SU-DHL-6 (cell line): ENCODE measurements at regions not wholly inside any gene's neighbourhood (a gene's known extent, or its start where the extent isn't known, plus 50 kb on each side); places are given as distances from the start of the nearest gene placed in this dataset.

Experiments used
- EZH2phosphoT487 ChIP-seq: fragments of 200-600 bp; sonication (generic), shearing (Covaris generic); conservative IDR thresholded peaks from 2 replicates; pipeline ENCODE4 v1.6.1; 2018; ENCODE audit warnings: mild to moderate bottlenecking, antibody characterized with exemption, low read length, moderate library complexity, mixed read lengths
- TF ChIP-seq, protein P1 (sequence below): fragments of 200-600 bp; sonication (generic); IDR thresholded peaks from one replicate; pipeline ENCODE4 v1.5.1; 2017; ENCODE audit warnings: antibody characterized with exemption, mild to moderate bottlenecking, low read length, moderate library complexity; ENCODE audit not compliant: insufficient read depth, poor library complexity, severe bottlenecking

DNA sequence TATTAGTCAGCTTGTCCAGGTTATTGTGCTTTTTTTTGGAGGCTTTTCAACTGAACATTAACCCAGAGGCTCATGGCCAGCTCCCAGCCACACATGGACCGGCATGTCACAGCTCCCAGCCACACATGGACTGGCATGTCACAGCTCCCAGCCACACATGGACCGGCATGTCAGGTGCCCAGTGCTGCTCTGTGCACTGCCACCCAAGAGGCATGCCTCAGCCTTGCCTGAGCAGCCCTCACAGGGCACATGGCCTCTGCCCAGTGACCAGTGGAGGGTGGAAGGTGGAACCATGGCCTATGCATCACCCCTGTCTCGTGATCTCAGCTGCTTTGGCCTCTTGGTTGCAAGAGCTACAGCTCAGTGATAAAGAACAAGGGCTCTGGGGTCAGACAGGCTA is 119.8 kb downstream of the OAT start:
- TF ChIP-seq, protein P1, sequence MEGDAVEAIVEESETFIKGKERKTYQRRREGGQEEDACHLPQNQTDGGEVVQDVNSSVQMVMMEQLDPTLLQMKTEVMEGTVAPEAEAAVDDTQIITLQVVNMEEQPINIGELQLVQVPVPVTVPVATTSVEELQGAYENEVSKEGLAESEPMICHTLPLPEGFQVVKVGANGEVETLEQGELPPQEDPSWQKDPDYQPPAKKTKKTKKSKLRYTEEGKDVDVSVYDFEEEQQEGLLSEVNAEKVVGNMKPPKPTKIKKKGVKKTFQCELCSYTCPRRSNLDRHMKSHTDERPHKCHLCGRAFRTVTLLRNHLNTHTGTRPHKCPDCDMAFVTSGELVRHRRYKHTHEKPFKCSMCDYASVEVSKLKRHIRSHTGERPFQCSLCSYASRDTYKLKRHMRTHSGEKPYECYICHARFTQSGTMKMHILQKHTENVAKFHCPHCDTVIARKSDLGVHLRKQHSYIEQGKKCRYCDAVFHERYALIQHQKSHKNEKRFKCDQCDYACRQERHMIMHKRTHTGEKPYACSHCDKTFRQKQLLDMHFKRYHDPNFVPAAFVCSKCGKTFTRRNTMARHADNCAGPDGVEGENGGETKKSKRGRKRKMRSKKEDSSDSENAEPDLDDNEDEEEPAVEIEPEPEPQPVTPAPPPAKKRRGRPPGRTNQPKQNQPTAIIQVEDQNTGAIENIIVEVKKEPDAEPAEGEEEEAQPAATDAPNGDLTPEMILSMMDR = no peak
- TF ChIP-seq EZH2phosphoT487 = no peak
